Suprapubic skin (tissue), 4 donors: ENCODE measurements at regions not wholly inside any gene's neighbourhood (a gene's known extent, or its start where the extent isn't known, plus 50 kb on each side); places are given as distances from the start of the nearest gene placed in this dataset.

Experiments
- CTCF ChIP-seq, 2 donors: fragments of 200-600 bp in 1 of 2; fragments of 450-650 bp in 1 of 2; sonication (generic) in 1 of 2; IDR thresholded peaks; one replicate each; pipeline ENCODE4 v1.5.1; 2016 to 2019; ENCODE audit warnings: antibody characterized with exemption in 2 of 2, mild to moderate bottlenecking in 1 of 2, moderate library complexity in 1 of 2
- EP300 ChIP-seq: sonication (generic); formaldehyde crosslinking; IDR thresholded peaks from one replicate; pipeline ENCODE4 v1.6.1; 2017; ENCODE audit warnings: antibody characterized with exemption
- POLR2A ChIP-seq, 2 donors: fragments of 450-650 bp; IDR thresholded peaks; one replicate each; pipeline ENCODE4 v1.6.1; 2017; ENCODE audit warnings: antibody characterized with exemption in 2 of 2, mild to moderate bottlenecking in 2 of 2, moderate library complexity in 2 of 2
- POLR2AphosphoS5 ChIP-seq, 3 donors: sonication (generic); formaldehyde crosslinking; IDR thresholded peaks; one replicate each; pipeline ENCODE4 v1.6.1; 2017; ENCODE audit warnings: antibody characterized with exemption in 3 of 3

- no peak for TF ChIP-seq CTCF (IDR thresholded peaks at IDR 0.05)
- TF ChIP-seq POLR2AphosphoS5 (IDR thresholded peaks at IDR 0.05), result no peak
- TF ChIP-seq POLR2A (IDR thresholded peaks at IDR 0.05), result no peak
- no peak for TF ChIP-seq EP300
Measured at GRCh38 chr9:135240222-135240621, 152.8 kb downstream of the OLFM1 start.
